ENCODE measurements at regions not wholly inside any gene's neighbourhood (a gene's known extent, or its start where the extent isn't known, plus 50 kb on each side); places are given as distances from the start of the nearest gene placed in this dataset.

GRCh38 chr21:34004974-34005373 is 68.4 kb upstream of the MRPS6 start:
- TF ChIP-seq TCF12 (IDR thresholded peaks at IDR 0.05; ENCODE audit: low read depth) (no peak), FOXM1 (IDR thresholded peaks at IDR 0.05; ENCODE audit: borderline replicate concordance, low read depth) (no peak), TEAD4 (IDR thresholded peaks at IDR 0.05) (no peak)

- no peak for TF ChIP-seq YY1 (IDR thresholded peaks at IDR 0.05; ENCODE audit: low read depth)
- no peak for TF ChIP-seq MAX (IDR thresholded peaks at IDR 0.05)
- TF ChIP-seq EP300 (IDR thresholded peaks at IDR 0.05; ENCODE audit: borderline replicate concordance): no peak
- TF ChIP-seq USF1 (IDR thresholded peaks at IDR 0.05): no peak
Measured at GRCh38 chr21:34004013-34004938, 69.1 kb upstream of the MRPS6 start.

GRCh38 chr21:34003428-34003827 is 70.0 kb upstream of the MRPS6 start:
- TF ChIP-seq NFIC (IDR thresholded peaks at IDR 0.05) (no peak), FOXM1 (IDR thresholded peaks at IDR 0.05; ENCODE audit: borderline replicate concordance, low read depth) (no peak), RAD21 (IDR thresholded peaks at IDR 0.05; ENCODE audit: low read depth) (no peak), TEAD4 (IDR thresholded peaks at IDR 0.05) (no peak), CEBPB (IDR thresholded peaks at IDR 0.05) (no peak), CREB1 (IDR thresholded peaks at IDR 0.05; ENCODE audit: low read depth) (no peak), TAF1 (IDR thresholded peaks at IDR 0.05; ENCODE audit: low read depth) (no peak), ZBTB7A (IDR thresholded peaks at IDR 0.05; ENCODE audit: low read depth) (no peak), REST (IDR thresholded peaks at IDR 0.05; ENCODE audit: low read depth) (no peak), USF1 (IDR thresholded peaks at IDR 0.05) (no peak), EGR1 (IDR thresholded peaks at IDR 0.05) (no peak)

GRCh38 chr21:34000375-34000774 is 73.0 kb upstream of the MRPS6 start:
- TF ChIP-seq TCF12 (IDR thresholded peaks at IDR 0.05; ENCODE audit: low read depth) (no peak), MAX (IDR thresholded peaks at IDR 0.05) (no peak), EGR1 (IDR thresholded peaks at IDR 0.05) (no peak), TAF1 (IDR thresholded peaks at IDR 0.05; ENCODE audit: low read depth) (no peak), REST (IDR thresholded peaks at IDR 0.05; ENCODE audit: low read depth) (no peak), FOXM1 (IDR thresholded peaks at IDR 0.05; ENCODE audit: borderline replicate concordance, low read depth) (no peak), NFIC (IDR thresholded peaks at IDR 0.05) (no peak), YY1 (IDR thresholded peaks at IDR 0.05; ENCODE audit: low read depth) (no peak), USF1 (IDR thresholded peaks at IDR 0.05) (no peak), CREB1 (IDR thresholded peaks at IDR 0.05; ENCODE audit: low read depth) (no peak), ZBTB7A (IDR thresholded peaks at IDR 0.05; ENCODE audit: low read depth) (no peak), CEBPB (IDR thresholded peaks at IDR 0.05) (no peak), EP300 (IDR thresholded peaks at IDR 0.05; ENCODE audit: borderline replicate concordance) (no peak), TEAD4 (IDR thresholded peaks at IDR 0.05) (no peak), RAD21 (IDR thresholded peaks at IDR 0.05; ENCODE audit: low read depth) (no peak)

GRCh38 chr21:33998809-33999208 is 74.6 kb upstream of the MRPS6 start:
- TF ChIP-seq ZBTB7A (IDR thresholded peaks at IDR 0.05; ENCODE audit: low read depth): no peak
- no peak for TF ChIP-seq TEAD4 (IDR thresholded peaks at IDR 0.05)
- no peak for TF ChIP-seq REST (IDR thresholded peaks at IDR 0.05; ENCODE audit: low read depth)
- TF ChIP-seq FOXM1 (IDR thresholded peaks at IDR 0.05; ENCODE audit: borderline replicate concordance, low read depth): no peak
- no peak for TF ChIP-seq USF1 (IDR thresholded peaks at IDR 0.05)
- no peak for TF ChIP-seq YY1 (IDR thresholded peaks at IDR 0.05; ENCODE audit: low read depth)
- TF ChIP-seq MAX (IDR thresholded peaks at IDR 0.05): no peak
- TF ChIP-seq EGR1 (IDR thresholded peaks at IDR 0.05): no peak
